ENCODE measurements at regions not wholly inside any gene's neighbourhood (a gene's known extent, or its start where the extent isn't known, plus 50 kb on each side); places are given as distances from the start of the nearest gene placed in this dataset.
"Not testable (repeated sequence)": the region's sequence is repeated elsewhere in the genome, so short reads cannot be mapped to it uniquely, and the experiment has no call there.

DNA sequence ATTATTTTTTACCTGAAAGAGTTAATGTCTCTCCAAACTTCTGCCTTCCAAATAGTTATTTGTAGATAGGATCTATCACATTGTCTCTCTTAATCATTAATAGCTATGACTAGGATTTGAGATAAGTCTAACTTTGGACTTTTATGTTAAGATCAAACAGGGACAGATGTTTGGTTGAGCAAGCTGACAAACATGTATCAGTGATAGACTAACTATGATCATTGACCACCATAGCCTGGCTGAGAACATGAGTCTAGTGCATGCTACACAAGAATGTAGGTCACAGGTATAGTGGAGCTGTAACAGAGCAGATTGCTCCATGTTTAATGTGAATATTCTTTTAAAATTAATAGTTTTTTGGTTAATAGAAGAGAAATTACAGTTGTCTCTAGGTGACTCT, 52.0 kb downstream of the SYT15B start:
- H3K9me3 Mint-ChIP-seq, H3K27ac Mint-ChIP-seq: not testable (repeated sequence)

DNA sequence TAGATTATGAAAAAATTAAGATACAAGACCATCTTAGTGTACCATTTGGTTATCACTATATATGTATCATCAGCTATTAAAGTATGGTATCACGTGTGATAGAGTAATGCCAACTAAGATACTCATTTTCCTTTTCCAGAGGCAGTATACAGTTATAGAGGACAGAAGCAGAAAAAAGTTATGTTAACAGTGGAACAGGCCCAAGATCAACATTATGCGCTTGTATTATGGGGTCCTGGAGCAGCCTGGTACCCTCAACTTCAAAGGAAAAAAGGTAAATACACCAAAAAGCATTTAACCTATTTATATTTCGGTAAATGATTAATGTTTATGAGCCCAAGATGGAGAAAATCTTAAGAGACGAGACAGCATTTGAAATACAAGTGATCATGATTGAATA, 52.9 kb downstream of the SYT15B start:
- not testable (repeated sequence) for H3K27me3 Mint-ChIP-seq; H3K4me3 Mint-ChIP-seq; H3K27ac Mint-ChIP-seq; H3K36me3 Mint-ChIP-seq (ENCODE audit: low read depth); H3K9me3 Mint-ChIP-seq; H3K4me1 Mint-ChIP-seq; ATAC-seq (replicated peaks)

More for the DNA sequence above, 52.0 kb downstream of the SYT15B start:
- not testable (repeated sequence) for H3K27me3 Mint-ChIP-seq; H3K4me1 Mint-ChIP-seq; H3K4me3 Mint-ChIP-seq; H3K36me3 Mint-ChIP-seq (ENCODE audit: low read depth); ATAC-seq (replicated peaks)

DNA sequence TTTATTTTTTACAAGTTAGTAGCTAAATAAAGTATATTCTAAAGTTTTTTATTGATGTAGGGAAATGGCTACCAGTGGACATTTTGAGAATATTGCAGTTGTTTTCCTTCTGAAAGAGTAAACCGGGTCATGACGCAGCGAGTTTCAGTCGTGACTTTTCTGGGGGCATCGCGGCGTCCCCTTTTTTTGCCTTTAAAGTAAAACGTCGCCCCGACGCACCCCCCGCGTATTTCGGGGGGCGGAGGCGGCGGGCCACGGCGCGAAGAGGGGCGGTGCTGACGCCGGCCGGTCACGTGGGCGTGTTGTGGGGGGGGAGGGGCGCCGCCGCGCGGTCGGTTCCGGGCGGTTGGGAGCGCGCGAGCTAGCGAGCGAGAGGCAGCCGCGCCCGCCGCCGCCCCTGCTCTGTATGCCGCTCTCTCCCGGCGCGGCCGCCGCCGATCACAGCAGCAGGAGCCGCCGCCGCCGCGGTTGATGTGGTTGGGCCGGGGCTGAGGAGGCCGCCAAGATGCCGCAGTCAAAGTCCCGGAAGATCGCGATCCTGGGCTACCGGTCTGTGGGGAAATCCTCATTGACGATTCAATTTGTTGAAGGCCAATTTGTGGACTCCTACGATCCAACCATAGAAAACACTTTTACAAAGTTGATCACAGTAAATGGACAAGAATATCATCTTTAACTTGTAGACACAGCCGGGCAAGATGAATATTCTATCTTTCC, 57.5 kb downstream of the SYT15B start:
- not testable (repeated sequence) for H3K27ac Mint-ChIP-seq; H3K4me1 Mint-ChIP-seq; H3K4me3 Mint-ChIP-seq; H3K9me3 Mint-ChIP-seq; H3K36me3 Mint-ChIP-seq (ENCODE audit: low read depth); H3K27me3 Mint-ChIP-seq
- peak; percentile 98 for ATAC-seq (replicated peaks)

GRCh38 chr10:47701285-47701684, 62.1 kb downstream of the SYT15B start:
- not testable (repeated sequence) for H3K9me3 Mint-ChIP-seq; H3K27me3 Mint-ChIP-seq; H3K36me3 Mint-ChIP-seq (ENCODE audit: low read depth); H3K27ac Mint-ChIP-seq; H3K4me1 Mint-ChIP-seq; H3K4me3 Mint-ChIP-seq; ATAC-seq (replicated peaks)

- not testable (repeated sequence) for H3K27me3 Mint-ChIP-seq; H3K4me3 Mint-ChIP-seq; H3K9me3 Mint-ChIP-seq; H3K36me3 Mint-ChIP-seq (ENCODE audit: low read depth); ATAC-seq (replicated peaks); H3K4me1 Mint-ChIP-seq; H3K27ac Mint-ChIP-seq
Observed at GRCh38 chr10:47699854-47700253, 63.5 kb downstream of the SYT15B start.

DNA sequence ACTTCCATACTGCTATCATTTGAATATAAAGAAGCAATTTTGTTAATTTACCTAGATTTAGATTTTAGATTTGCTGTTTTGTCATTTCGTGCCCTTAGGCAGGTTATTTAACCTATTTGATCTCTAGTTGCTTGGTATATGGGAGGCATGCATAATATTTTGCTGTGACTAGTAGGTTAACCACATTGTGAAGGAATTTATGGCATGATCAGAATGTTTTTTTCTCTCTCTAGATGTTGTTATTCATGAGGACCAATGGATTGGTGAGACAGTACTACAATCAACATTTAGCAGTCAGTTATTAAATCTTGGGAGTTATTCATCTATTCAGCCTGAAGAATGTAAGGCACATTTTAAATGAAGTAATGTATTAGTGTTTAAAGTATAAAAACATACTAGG, 67.2 kb downstream of the SYT15B start:
- not testable (repeated sequence) for H3K36me3 Mint-ChIP-seq (ENCODE audit: low read depth); H3K27ac Mint-ChIP-seq; H3K4me3 Mint-ChIP-seq; H3K4me1 Mint-ChIP-seq; H3K27me3 Mint-ChIP-seq; H3K9me3 Mint-ChIP-seq; ATAC-seq (replicated peaks)

- H3K9me3 Mint-ChIP-seq; H3K36me3 Mint-ChIP-seq (ENCODE audit: low read depth); H3K4me1 Mint-ChIP-seq; H3K4me3 Mint-ChIP-seq; H3K27me3 Mint-ChIP-seq; H3K27ac Mint-ChIP-seq; ATAC-seq (replicated peaks): not testable (repeated sequence)
Observed at GRCh38 chr10:47695149-47695548, 68.2 kb downstream of the SYT15B start.

DNA sequence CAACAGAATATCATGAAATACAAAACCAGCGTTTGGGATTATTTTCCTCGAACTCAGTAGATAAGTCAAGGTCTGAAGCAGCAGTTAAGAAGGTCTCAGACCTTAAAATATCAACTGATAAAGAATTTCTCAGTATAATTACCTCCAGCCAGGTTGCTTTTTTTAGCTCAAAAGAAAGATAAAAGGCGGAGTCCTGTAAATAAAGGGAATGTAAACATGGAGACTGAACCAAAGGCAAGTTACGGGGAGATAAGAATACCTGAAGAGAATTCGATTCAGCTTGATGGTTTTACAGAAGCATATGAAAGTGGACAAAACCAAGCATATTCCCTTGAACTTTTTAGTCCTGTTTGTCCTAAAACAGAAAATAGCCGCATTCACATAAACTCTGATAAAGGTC, 73.1 kb downstream of the SYT15B start:
- H3K36me3 Mint-ChIP-seq (ENCODE audit: low read depth); ATAC-seq (replicated peaks); H3K4me1 Mint-ChIP-seq; H3K9me3 Mint-ChIP-seq; H3K4me3 Mint-ChIP-seq; H3K27me3 Mint-ChIP-seq; H3K27ac Mint-ChIP-seq: not testable (repeated sequence)

DNA sequence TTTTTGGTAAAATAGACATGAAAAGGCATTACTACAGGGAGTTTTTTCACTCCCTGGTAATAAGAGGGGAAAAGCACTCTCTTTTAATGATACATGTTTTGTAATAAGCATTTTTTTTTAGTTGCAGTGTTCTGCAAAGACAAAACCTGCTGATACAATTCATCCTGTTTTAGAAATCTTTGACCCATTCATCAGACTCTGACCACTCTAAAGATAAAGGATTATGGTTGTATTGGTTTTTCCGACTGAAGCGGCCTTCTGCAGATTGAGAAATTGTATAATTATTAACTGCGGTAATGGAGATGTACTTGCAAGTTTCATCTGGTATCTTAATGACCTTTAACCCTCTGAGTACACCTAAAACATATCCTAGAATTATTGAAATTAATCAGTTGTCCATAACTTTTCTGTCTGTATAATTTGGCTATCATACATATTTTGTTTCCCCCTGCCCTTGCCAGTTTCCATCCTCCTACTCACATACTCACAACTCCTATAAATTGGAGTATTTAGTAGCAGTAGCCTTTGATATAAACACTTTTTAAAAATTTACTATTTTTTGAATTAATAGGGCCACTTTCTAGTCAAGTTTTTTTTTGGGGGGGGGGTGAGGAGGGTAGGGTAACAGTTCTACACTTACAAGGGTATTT, 79.4 kb downstream of the SYT15B start:
- not testable (repeated sequence) for H3K27ac Mint-ChIP-seq; H3K36me3 Mint-ChIP-seq (ENCODE audit: low read depth); H3K27me3 Mint-ChIP-seq; H3K4me3 Mint-ChIP-seq; H3K9me3 Mint-ChIP-seq; H3K4me1 Mint-ChIP-seq; ATAC-seq (replicated peaks)

DNA sequence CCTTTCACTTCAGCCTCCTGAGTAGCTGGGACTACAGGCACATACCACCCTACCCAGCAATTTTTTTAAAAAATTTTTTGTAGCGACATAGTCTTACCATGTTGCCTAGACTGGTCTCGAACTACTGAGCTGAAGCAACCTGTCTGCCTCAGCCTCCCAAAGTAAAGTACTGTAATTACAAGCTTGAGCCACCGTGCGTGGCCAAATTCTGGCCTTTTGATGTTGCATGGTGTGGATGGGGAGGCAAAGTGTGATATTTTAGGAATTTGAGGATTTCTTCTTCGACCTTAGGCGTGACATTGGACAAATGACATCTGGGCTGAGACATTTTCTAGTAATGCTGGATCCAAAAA, 81.8 kb downstream of the SYT15B start:
- H3K4me1 Mint-ChIP-seq; ATAC-seq (replicated peaks); H3K27me3 Mint-ChIP-seq; H3K36me3 Mint-ChIP-seq (ENCODE audit: low read depth); H3K27ac Mint-ChIP-seq; H3K4me3 Mint-ChIP-seq; H3K9me3 Mint-ChIP-seq: not testable (repeated sequence)

DNA sequence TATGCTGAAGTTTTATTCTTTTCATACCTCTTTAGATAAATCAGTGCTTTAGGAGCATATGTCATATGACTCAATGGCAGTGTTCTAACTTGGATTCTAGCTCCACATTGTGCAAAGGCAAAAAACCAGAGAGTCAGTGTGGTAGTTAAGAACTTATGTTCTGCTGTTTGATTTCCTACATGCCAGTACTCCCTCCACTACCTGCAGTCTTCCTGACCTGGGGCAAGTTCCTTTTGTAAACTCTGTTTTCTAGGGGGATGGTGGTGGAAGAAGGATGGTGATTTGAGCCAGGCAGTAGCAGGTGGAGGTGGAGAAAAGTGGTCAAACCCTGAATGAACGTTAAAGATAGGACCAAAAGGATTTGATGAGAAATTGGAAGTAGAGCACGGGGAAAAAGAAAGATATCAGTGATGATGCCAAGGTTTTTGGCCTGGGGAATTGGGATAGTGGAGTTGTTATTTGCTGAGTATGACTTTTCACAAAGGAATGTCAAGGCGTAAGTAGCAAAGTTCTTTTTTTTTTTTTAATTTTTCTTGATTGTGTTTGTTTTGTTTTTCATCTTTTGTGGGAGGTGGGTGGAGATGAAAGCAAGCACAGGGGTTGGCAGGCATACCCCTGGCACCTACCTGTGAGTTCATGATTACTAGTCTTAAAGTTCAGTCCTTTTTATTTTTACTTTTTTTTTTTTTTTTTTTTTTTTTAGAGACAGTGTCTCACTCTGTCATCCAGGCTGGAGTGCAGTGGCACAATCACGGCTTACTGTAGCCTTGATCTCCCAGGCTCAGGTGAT, 82.3 kb downstream of the SYT15B start:
- H3K4me1 Mint-ChIP-seq; H3K27ac Mint-ChIP-seq; H3K36me3 Mint-ChIP-seq (ENCODE audit: low read depth); H3K27me3 Mint-ChIP-seq; H3K4me3 Mint-ChIP-seq; H3K9me3 Mint-ChIP-seq; ATAC-seq (replicated peaks): not testable (repeated sequence)

GRCh38 chr10:47676102-47676501, 87.3 kb downstream of the SYT15B start:
- not testable (repeated sequence) for ATAC-seq (replicated peaks); H3K4me3 Mint-ChIP-seq; H3K27ac Mint-ChIP-seq; H3K4me1 Mint-ChIP-seq; H3K9me3 Mint-ChIP-seq; H3K27me3 Mint-ChIP-seq; H3K36me3 Mint-ChIP-seq (ENCODE audit: low read depth)

GRCh38 chr10:47675577-47675976, 87.8 kb downstream of the SYT15B start:
- not testable (repeated sequence) for H3K9me3 Mint-ChIP-seq; H3K4me1 Mint-ChIP-seq; H3K4me3 Mint-ChIP-seq; ATAC-seq (replicated peaks); H3K27me3 Mint-ChIP-seq; H3K36me3 Mint-ChIP-seq (ENCODE audit: low read depth); H3K27ac Mint-ChIP-seq

GRCh38 chr10:47673128-47673527, 90.3 kb downstream of the SYT15B start:
- not testable (repeated sequence) for H3K27me3 Mint-ChIP-seq; H3K4me3 Mint-ChIP-seq; H3K36me3 Mint-ChIP-seq (ENCODE audit: low read depth); H3K27ac Mint-ChIP-seq; H3K4me1 Mint-ChIP-seq; ATAC-seq (replicated peaks); H3K9me3 Mint-ChIP-seq

GRCh38 chr10:47670857-47671256, 92.5 kb downstream of the SYT15B start:
- not testable (repeated sequence) for H3K4me1 Mint-ChIP-seq; H3K36me3 Mint-ChIP-seq (ENCODE audit: low read depth); H3K27ac Mint-ChIP-seq; H3K9me3 Mint-ChIP-seq; H3K27me3 Mint-ChIP-seq; H3K4me3 Mint-ChIP-seq; ATAC-seq (replicated peaks)

All from activated T-helper 17 cell treated with anti-CD3 and anti-CD28 coated beads, Interleukin-2, amount 50 U/mL, for 72 hours (primary cell).